ENCODE measurements at regions not wholly inside any gene's neighbourhood (a gene's known extent, or its start where the extent isn't known, plus 50 kb on each side); places are given as distances from the start of the nearest gene placed in this dataset.

- TF ChIP-seq POLR2A (IDR thresholded peaks at IDR 0.05) (no peak), CTCF (IDR thresholded peaks at IDR 0.05) (no peak)
Measured at GRCh38 chr1:217273866-217274265, 357.0 kb downstream of the GPATCH2 start.
